ENCODE measurements at regions not wholly inside any gene's neighbourhood (a gene's known extent, or its start where the extent isn't known, plus 50 kb on each side); places are given as distances from the start of the nearest gene placed in this dataset.

DNA sequence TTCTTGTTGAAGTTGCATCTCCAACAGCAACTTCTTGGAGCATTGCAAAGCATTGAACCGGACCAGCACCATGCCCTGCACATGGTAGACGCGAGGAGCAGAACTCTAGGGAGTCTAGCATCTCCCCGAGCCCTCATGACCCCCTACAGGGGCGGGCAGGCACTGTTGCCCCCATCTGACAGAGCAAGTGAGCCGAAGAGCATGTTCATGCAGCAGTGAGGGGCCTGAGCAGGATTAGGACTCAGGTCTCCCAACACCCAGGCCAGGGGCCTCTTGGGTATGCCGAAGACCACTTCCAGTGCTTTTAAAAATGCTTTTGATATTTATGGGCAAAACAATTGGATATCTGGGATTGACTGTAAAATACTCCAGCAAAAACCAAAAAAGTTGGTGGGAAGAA lies 163.3 kb downstream of the TFCP2L1 start:
- peaks cover 1% of the 10 kb centered on the region for H3K36me3 Mint-ChIP-seq (ENCODE audit: low read depth)
- no peak overlapping the region for H3K27ac Mint-ChIP-seq (ENCODE audit: unreplicated experiment)
- TF ChIP-seq, protein P1, sequence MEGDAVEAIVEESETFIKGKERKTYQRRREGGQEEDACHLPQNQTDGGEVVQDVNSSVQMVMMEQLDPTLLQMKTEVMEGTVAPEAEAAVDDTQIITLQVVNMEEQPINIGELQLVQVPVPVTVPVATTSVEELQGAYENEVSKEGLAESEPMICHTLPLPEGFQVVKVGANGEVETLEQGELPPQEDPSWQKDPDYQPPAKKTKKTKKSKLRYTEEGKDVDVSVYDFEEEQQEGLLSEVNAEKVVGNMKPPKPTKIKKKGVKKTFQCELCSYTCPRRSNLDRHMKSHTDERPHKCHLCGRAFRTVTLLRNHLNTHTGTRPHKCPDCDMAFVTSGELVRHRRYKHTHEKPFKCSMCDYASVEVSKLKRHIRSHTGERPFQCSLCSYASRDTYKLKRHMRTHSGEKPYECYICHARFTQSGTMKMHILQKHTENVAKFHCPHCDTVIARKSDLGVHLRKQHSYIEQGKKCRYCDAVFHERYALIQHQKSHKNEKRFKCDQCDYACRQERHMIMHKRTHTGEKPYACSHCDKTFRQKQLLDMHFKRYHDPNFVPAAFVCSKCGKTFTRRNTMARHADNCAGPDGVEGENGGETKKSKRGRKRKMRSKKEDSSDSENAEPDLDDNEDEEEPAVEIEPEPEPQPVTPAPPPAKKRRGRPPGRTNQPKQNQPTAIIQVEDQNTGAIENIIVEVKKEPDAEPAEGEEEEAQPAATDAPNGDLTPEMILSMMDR (IDR thresholded peaks at IDR 0.05) = no peak
- no peaks in the 10 kb centered on the region for H3K9me3 Mint-ChIP-seq (ENCODE audit: low read depth)
- H3K4me1 Mint-ChIP-seq (ENCODE audit: low read depth) = no peaks in the 10 kb centered on the region
- H3K27me3 Mint-ChIP-seq (ENCODE audit: low read depth) = peaks cover 50% of the 10 kb centered on the region
- H3K4me3 Mint-ChIP-seq (ENCODE audit: unreplicated experiment) = no peak overlapping the region
- no peak for DNase-seq (ENCODE audit: low spot score)

- H3K27me3 Mint-ChIP-seq (ENCODE audit: low read depth) = peaks cover 61% of the 10 kb centered on the region
- H3K4me3 Mint-ChIP-seq (ENCODE audit: unreplicated experiment) = no peak overlapping the region
Observed at GRCh38 chr2:121123268-121123667, 161.7 kb downstream of the TFCP2L1 start.

GRCh38 chr2:121124330-121124729 lies 160.7 kb downstream of the TFCP2L1 start:
- Mint-ChIP-seq H3K4me1 (ENCODE audit: low read depth) (no peaks in the 10 kb centered on the region), H3K9me3 (ENCODE audit: low read depth) (no peaks in the 10 kb centered on the region), H3K27me3 (ENCODE audit: low read depth) (peaks cover 62% of the 10 kb centered on the region), H3K36me3 (ENCODE audit: low read depth) (peaks cover 1% of the 10 kb centered on the region), H3K27ac (ENCODE audit: unreplicated experiment) (no peak overlapping the region), H3K4me3 (ENCODE audit: unreplicated experiment) (no peak overlapping the region)
- no peak for DNase-seq (ENCODE audit: low spot score)
- TF ChIP-seq, protein P1 (IDR thresholded peaks at IDR 0.05) = no peak

More at GRCh38 chr2:121123268-121123667, 161.7 kb downstream of the TFCP2L1 start:
- DNase-seq (ENCODE audit: low spot score) = no peak
- Mint-ChIP-seq H3K27ac (ENCODE audit: unreplicated experiment) (no peak overlapping the region), H3K4me1 (ENCODE audit: low read depth) (no peaks in the 10 kb centered on the region), H3K36me3 (ENCODE audit: low read depth) (peaks cover 1% of the 10 kb centered on the region), H3K9me3 (ENCODE audit: low read depth) (no peaks in the 10 kb centered on the region)
- TF ChIP-seq, protein P1 (IDR thresholded peaks at IDR 0.05) = no peak

DNA sequence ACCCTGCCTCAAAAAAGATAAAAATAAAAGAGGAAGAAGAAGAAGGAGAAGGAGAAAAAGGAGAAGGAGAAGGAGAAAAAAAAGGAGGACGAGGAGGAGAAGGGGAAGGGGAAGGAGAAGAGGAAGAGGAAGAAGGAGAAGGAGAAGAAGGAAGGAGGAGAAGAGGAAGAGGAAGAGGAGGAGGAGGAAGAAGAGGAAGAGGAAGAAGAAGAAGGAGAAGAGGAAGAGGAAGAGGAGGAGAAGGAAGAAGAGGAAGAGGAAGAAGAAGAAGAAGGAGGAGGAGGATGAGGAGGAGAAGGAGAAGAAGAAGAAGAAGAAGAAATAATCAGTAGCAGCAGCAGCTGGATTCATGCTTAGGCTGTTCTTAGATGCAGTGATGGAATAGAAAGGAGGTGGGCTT lies 159.7 kb downstream of the TFCP2L1 start:
- H3K27ac Mint-ChIP-seq (ENCODE audit: unreplicated experiment) = no peak overlapping the region
- DNase-seq (ENCODE audit: low spot score) = no peak
- no peaks in the 10 kb centered on the region for H3K4me1 Mint-ChIP-seq (ENCODE audit: low read depth)
- H3K9me3 Mint-ChIP-seq (ENCODE audit: low read depth) = no peaks in the 10 kb centered on the region
- peaks cover 1% of the 10 kb centered on the region for H3K36me3 Mint-ChIP-seq (ENCODE audit: low read depth)
- TF ChIP-seq, protein P1 (IDR thresholded peaks at IDR 0.05) = no peak
- no peak overlapping the region for H3K4me3 Mint-ChIP-seq (ENCODE audit: unreplicated experiment)
- peaks cover 56% of the 10 kb centered on the region for H3K27me3 Mint-ChIP-seq (ENCODE audit: low read depth)

- no peak overlapping the region for H3K27ac Mint-ChIP-seq (ENCODE audit: unreplicated experiment)
- no peaks in the 10 kb centered on the region for H3K36me3 Mint-ChIP-seq (ENCODE audit: low read depth)
- H3K4me1 Mint-ChIP-seq (ENCODE audit: low read depth) = peaks cover 3% of the 10 kb centered on the region
- TF ChIP-seq, protein P1 (IDR thresholded peaks at IDR 0.05) = peak; percentile 79
- H3K4me3 Mint-ChIP-seq (ENCODE audit: unreplicated experiment) = no peak overlapping the region
- no peak for DNase-seq (ENCODE audit: low spot score)
- no peaks in the 10 kb centered on the region for H3K9me3 Mint-ChIP-seq (ENCODE audit: low read depth)
- peaks cover 41% of the 10 kb centered on the region for H3K27me3 Mint-ChIP-seq (ENCODE audit: low read depth)
Observed at GRCh38 chr2:121128741-121129659, 156.0 kb downstream of the TFCP2L1 start.
